ENCODE measurements at regions not wholly inside any gene's neighbourhood (a gene's known extent, or its start where the extent isn't known, plus 50 kb on each side); places are given as distances from the start of the nearest gene placed in this dataset.

- no peaks in the 10 kb centered on the region for H3K36me3 Mint-ChIP-seq
- peaks cover 46% of the 10 kb centered on the region for H3K27me3 Mint-ChIP-seq
- CTCF ChIA-PET, result no interaction called here
- H3K27ac Mint-ChIP-seq, result no peak overlapping the region
- H3K4me3 Mint-ChIP-seq, result no peak overlapping the region
- H3K9me3 Mint-ChIP-seq (ENCODE audit: low read depth), result no peaks in the 10 kb centered on the region
- DNase-seq, result no peak
- peaks cover 18% of the 10 kb centered on the region for H3K4me1 Mint-ChIP-seq
- no peak for ATAC-seq
Observed at GRCh38 chr2:128368437-128369107, 49.9 kb upstream of the HS6ST1 start.

- no peaks in the 10 kb centered on the region for H3K9me3 Mint-ChIP-seq (ENCODE audit: low read depth)
- no peak overlapping the region for H3K27ac Mint-ChIP-seq
- H3K27me3 Mint-ChIP-seq, result peaks cover 51% of the 10 kb centered on the region
- CTCF ChIA-PET, result no interaction called here
- peaks cover 22% of the 10 kb centered on the region for H3K4me1 Mint-ChIP-seq
- DNase-seq, result no peak
- H3K4me3 Mint-ChIP-seq, result no peak overlapping the region
- H3K36me3 Mint-ChIP-seq, result no peaks in the 10 kb centered on the region
- no peak for ATAC-seq
Observed at GRCh38 chr2:128369108-128369555, 50.5 kb upstream of the HS6ST1 start.

GRCh38 chr2:128369602-128370467 lies 51.2 kb upstream of the HS6ST1 start:
- Mint-ChIP-seq H3K27me3 (peaks cover 55% of the 10 kb centered on the region), H3K9me3 (ENCODE audit: low read depth) (no peaks in the 10 kb centered on the region), H3K4me1 (peaks cover 22% of the 10 kb centered on the region), H3K36me3 (no peaks in the 10 kb centered on the region), H3K27ac (no peak overlapping the region), H3K4me3 (no peak overlapping the region)
- DNase-seq, result no peak
- CTCF ChIA-PET, result no interaction called here
- no peak for ATAC-seq

- Mint-ChIP-seq H3K4me3 (no peak overlapping the region), H3K27me3 (peaks cover 51% of the 10 kb centered on the region), H3K9me3 (ENCODE audit: low read depth) (no peaks in the 10 kb centered on the region), H3K27ac (no peak overlapping the region), H3K36me3 (no peaks in the 10 kb centered on the region), H3K4me1 (peaks cover 22% of the 10 kb centered on the region)
- CTCF ChIA-PET, result no interaction called here
- DNase-seq (no peak), ATAC-seq (no peak)
Observed at GRCh38 chr2:128370468-128371247, 52.0 kb upstream of the HS6ST1 start.

GRCh38 chr2:128371248-128371630 lies 52.6 kb upstream of the HS6ST1 start:
- DNase-seq (no peak), ATAC-seq (no peak)
- Mint-ChIP-seq H3K4me3 (no peak overlapping the region), H3K27ac (no peak overlapping the region), H3K27me3 (peaks cover 51% of the 10 kb centered on the region), H3K4me1 (peaks cover 22% of the 10 kb centered on the region), H3K36me3 (no peaks in the 10 kb centered on the region), H3K9me3 (ENCODE audit: low read depth) (no peaks in the 10 kb centered on the region)
- CTCF ChIA-PET, result no interaction called here

- H3K9me3 Mint-ChIP-seq (ENCODE audit: low read depth), result no peaks in the 10 kb centered on the region
- ATAC-seq (no peak), DNase-seq (no peak)
- no peak overlapping the region for H3K27ac Mint-ChIP-seq
- no peaks in the 10 kb centered on the region for H3K36me3 Mint-ChIP-seq
- H3K27me3 Mint-ChIP-seq, result peaks cover 53% of the 10 kb centered on the region
- CTCF ChIA-PET, result no interaction called here
- peaks cover 22% of the 10 kb centered on the region for H3K4me1 Mint-ChIP-seq
- no peak overlapping the region for H3K4me3 Mint-ChIP-seq
Observed at GRCh38 chr2:128371648-128372345, 53.1 kb upstream of the HS6ST1 start.

GRCh38 chr2:128372621-128373341 lies 54.1 kb upstream of the HS6ST1 start:
- H3K27ac Mint-ChIP-seq, result peak overlapping the region; percentile 72
- CTCF ChIA-PET, result no interaction called here
- no peak overlapping the region for H3K4me3 Mint-ChIP-seq
- H3K36me3 Mint-ChIP-seq, result no peaks in the 10 kb centered on the region
- H3K4me1 Mint-ChIP-seq, result peaks cover 22% of the 10 kb centered on the region
- H3K27me3 Mint-ChIP-seq, result peaks cover 58% of the 10 kb centered on the region
- H3K9me3 Mint-ChIP-seq (ENCODE audit: low read depth), result no peaks in the 10 kb centered on the region
- ATAC-seq (peak; percentile 71), DNase-seq (peak; percentile 79)

GRCh38 chr2:128373451-128374000 lies 54.9 kb upstream of the HS6ST1 start:
- DNase-seq, result no peak
- no peaks in the 10 kb centered on the region for H3K36me3 Mint-ChIP-seq
- CTCF ChIA-PET, result interaction anchor here (0.7 kb wide), 1 partner anchor 9 kb away, joined by 3 read pairs; no protein-coding TSS in a partner anchor

GRCh38 chr2:128374001-128374710 lies 55.5 kb upstream of the HS6ST1 start:
- Mint-ChIP-seq H3K27ac (no peak overlapping the region), H3K4me1 (peaks cover 22% of the 10 kb centered on the region), H3K27me3 (peaks cover 65% of the 10 kb centered on the region), H3K4me3 (no peak overlapping the region), H3K36me3 (no peaks in the 10 kb centered on the region), H3K9me3 (ENCODE audit: low read depth) (no peaks in the 10 kb centered on the region)
- DNase-seq (no peak), ATAC-seq (no peak)
- CTCF ChIA-PET, result interaction anchor here (0.7 kb wide), 1 partner anchor 10 kb away, joined by 3 read pairs; no protein-coding TSS in a partner anchor

More at GRCh38 chr2:128373451-128374000, 54.9 kb upstream of the HS6ST1 start:
- Mint-ChIP-seq H3K4me3 (no peak overlapping the region), H3K27ac (no peak overlapping the region), H3K4me1 (peaks cover 22% of the 10 kb centered on the region), H3K27me3 (peaks cover 59% of the 10 kb centered on the region), H3K9me3 (ENCODE audit: low read depth) (no peaks in the 10 kb centered on the region)
- no peak for ATAC-seq

- CTCF ChIA-PET, result no interaction called here
- Mint-ChIP-seq H3K27ac (no peak overlapping the region), H3K36me3 (no peaks in the 10 kb centered on the region), H3K4me1 (peaks cover 22% of the 10 kb centered on the region), H3K27me3 (peaks cover 61% of the 10 kb centered on the region), H3K4me3 (no peak overlapping the region), H3K9me3 (ENCODE audit: low read depth) (no peaks in the 10 kb centered on the region)
- DNase-seq (no peak), ATAC-seq (no peak)
Observed at GRCh38 chr2:128374711-128375413, 56.2 kb upstream of the HS6ST1 start.

GRCh38 chr2:128375454-128375853 lies 56.8 kb upstream of the HS6ST1 start:
- CTCF ChIA-PET, result no interaction called here
- Mint-ChIP-seq H3K4me3 (no peak overlapping the region), H3K27me3 (peaks cover 55% of the 10 kb centered on the region), H3K4me1 (peaks cover 22% of the 10 kb centered on the region), H3K36me3 (no peaks in the 10 kb centered on the region), H3K27ac (no peak overlapping the region), H3K9me3 (ENCODE audit: low read depth) (no peaks in the 10 kb centered on the region)
- no peak for ATAC-seq
- no peak for DNase-seq

All from activated CD8-positive, alpha-beta memory T cell treated with anti-CD3 and anti-CD28 coated beads, Interleukin-2, amount 10 ng/mL, durations not matched to agents 7 days and 5 days (primary cell).